IMR-90 (cell line): ENCODE measurements at regions not wholly inside any gene's neighbourhood (a gene's known extent, or its start where the extent isn't known, plus 50 kb on each side); places are given as distances from the start of the nearest gene placed in this dataset.

ENCODE experiments used
- ATAC-seq: fragments of 200-7000 bp; cut with Tn5 transposase; 2 replicates; pipeline ENCODE4 v1.9.1; 2020; ENCODE audit warnings: low read depth, mild to moderate bottlenecking, moderate library complexity
- BruUV-seq: library from RNA; stranded (reverse); fragments of 400-500 nt; replicated peaks from 2 replicates; lab custom pipeline; 2021; lab: Mats Ljungman, UMichigan
- CTCF ChIA-PET: fragments of 300-600 bp; formaldehyde crosslinking; extraction: SDS; loops from one replicate; lab custom pipeline; 2021; ENCODE audit warnings: antibody characterized with exemption; lab: Yijun Ruan, JAX
- POLR2A ChIA-PET: fragments of 300-600 bp; sonication (Branson Sonifier 250); formaldehyde crosslinking; loops from one replicate; lab custom pipeline; 2022; ENCODE audit warnings: antibody characterized with exemption; ENCODE audit not compliant: unreplicated experiment; lab: Charles Lee
- DNase-seq: peaks from one replicate; pipeline ENCODE4 v3.0.0; 2013
- H2AFZ ChIP-seq: replicated peaks from 2 replicates; pipeline ENCODE3; 2013; ENCODE audit warnings: low read length, mild to moderate bottlenecking; ENCODE audit not compliant: poor library complexity
- H2AK5ac ChIP-seq: 2 replicates; pipeline ENCODE4 v1.6.1; 2013; ENCODE audit warnings: low read depth, low read length, inconsistent platforms
- H2AK9ac ChIP-seq: replicated peaks from 2 replicates; pipeline ENCODE3; 2013; ENCODE audit warnings: mild to moderate bottlenecking, low read depth, low read length, moderate library complexity; ENCODE audit not compliant: poor library complexity
- H2BK120ac ChIP-seq: 2 replicates; pipeline ENCODE4 v1.6.1; 2013; ENCODE audit warnings: low read depth, low read length, inconsistent platforms
- H2BK15ac ChIP-seq: 3 replicates; pipeline ENCODE4 v1.6.1; 2013; ENCODE audit warnings: low read depth, low read length, inconsistent platforms
- H2BK20ac ChIP-seq: 2 replicates; pipeline ENCODE4 v1.6.1; 2013; ENCODE audit warnings: low read depth, mild to moderate bottlenecking, inconsistent platforms, low read length, moderate library complexity
- H2BK5ac ChIP-seq: 2 replicates; pipeline ENCODE4 v1.6.1; 2013; ENCODE audit warnings: mild to moderate bottlenecking, low read depth, low read length, inconsistent platforms; ENCODE audit not compliant: poor library complexity, severe bottlenecking
- H3K14ac ChIP-seq: replicated peaks from 2 replicates; pipeline ENCODE4 v1.6.1; 2013; ENCODE audit warnings: low read depth, low read length, inconsistent platforms
- H3K18ac ChIP-seq: 2 replicates; pipeline ENCODE4 v1.6.1; 2013; ENCODE audit warnings: low read depth, low read length, control low read depth
- H3K23ac ChIP-seq: 2 replicates; pipeline ENCODE4 v1.6.1; 2013; ENCODE audit warnings: low read depth, low read length, inconsistent platforms
- H3K27ac ChIP-seq: 2 replicates; pipeline ENCODE4 v1.5.1; 2013; ENCODE audit warnings: mild to moderate bottlenecking, control low read depth, low read length; ENCODE audit not compliant: insufficient read depth
- H3K27me3 ChIP-seq: 2 replicates; pipeline ENCODE4 v1.6.1; 2013; ENCODE audit warnings: low read length; ENCODE audit not compliant: control insufficient read depth, insufficient read depth
- H3K36me3 ChIP-seq: 2 replicates; pipeline ENCODE4 v1.6.1; 2013; ENCODE audit warnings: low read length, mixed read lengths; ENCODE audit not compliant: control insufficient read depth, insufficient read depth
- H3K4ac ChIP-seq: 2 replicates; pipeline ENCODE4 v1.6.1; 2013; ENCODE audit warnings: low read depth, low read length, inconsistent platforms
- H3K4me1 ChIP-seq: 2 replicates; pipeline ENCODE4 v1.6.1; 2013; ENCODE audit warnings: low read length, mixed read lengths; ENCODE audit not compliant: control insufficient read depth, insufficient read depth
- H3K4me2 ChIP-seq: 2 replicates; pipeline ENCODE4 v1.6.1; 2013; ENCODE audit warnings: low read depth, mild to moderate bottlenecking, control low read depth, low read length, moderate library complexity
- H3K4me3 ChIP-seq: 2 replicates; pipeline ENCODE4 v1.5.1; 2013; ENCODE audit warnings: low read depth, mild to moderate bottlenecking, control low read depth, low read length, moderate library complexity; ENCODE audit not compliant: insufficient read depth
- H3K56ac ChIP-seq: 2 replicates; pipeline ENCODE4 v1.6.1; 2013; ENCODE audit warnings: low read length, inconsistent platforms; ENCODE audit not compliant: insufficient read depth; ENCODE audit errors: extremely low read depth
- H3K79me1 ChIP-seq, 2 experiments: 2 replicates each; pipeline ENCODE4 v1.6.1; 2013; ENCODE audit warnings: low read length in 2 of 2, inconsistent platforms in 1 of 2, low read depth in 1 of 2
- H3K9ac ChIP-seq: 2 replicates; pipeline ENCODE4 v1.6.1; 2013; ENCODE audit warnings: low read depth, low read length, control low read depth
- H3K9me1 ChIP-seq: 2 replicates; pipeline ENCODE4 v1.6.1; 2013; ENCODE audit warnings: low read length, inconsistent platforms; ENCODE audit not compliant: insufficient read depth
- H3K9me3 ChIP-seq: 2 replicates; pipeline ENCODE4 v1.6.1; 2013; ENCODE audit warnings: low read length; ENCODE audit not compliant: control insufficient read depth, insufficient read depth
- H4K20me1 ChIP-seq: 2 replicates; pipeline ENCODE4 v1.6.1; 2013; ENCODE audit warnings: low read length, inconsistent platforms; ENCODE audit not compliant: insufficient read depth
- H4K5ac ChIP-seq: 2 replicates; pipeline ENCODE4 v1.6.1; 2013; ENCODE audit warnings: mild to moderate bottlenecking, low read depth, low read length, control low read depth
- H4K8ac ChIP-seq, 2 experiments: 2 replicates each; pipeline ENCODE4 v1.6.1; 2013; ENCODE audit warnings: low read depth in 2 of 2, low read length in 2 of 2, control low read depth in 1 of 2, inconsistent platforms in 1 of 2
- H4K91ac ChIP-seq: 2 replicates; pipeline ENCODE4 v1.6.1; 2013; ENCODE audit warnings: low read depth, low read length, inconsistent platforms; ENCODE audit not compliant: insufficient read depth
- CEBPB ChIP-seq: IDR thresholded peaks from 2 replicates; pipeline ENCODE4 v1.6.1; 2012; ENCODE audit warnings: low read depth, low read length, improper control_type of control experiment
- RFX5 ChIP-seq: IDR thresholded peaks from 2 replicates; pipeline ENCODE4 v1.8.0; 2012; ENCODE audit warnings: low read depth, mild to moderate bottlenecking, low read length, moderate library complexity
- WGBS, 2 experiments: methylation state at CpG; one replicate each; pipeline versions ENCODE4 v1.1.5 to v1.1.7; 2013; ENCODE audit warnings: missing lambda C conversion rate in 2 of 2; ENCODE audit not compliant: insufficient read length in 1 of 2; ENCODE audit errors: extremely low coverage in 2 of 2; 5-methylcytosine and 5-hydroxymethylcytosine counted together
- dilution Hi-C: fragments of 300-500 bp; cut with HindIII; formaldehyde crosslinking; loops from one replicate; pipeline ENCODE4 v1.14.3; 2018; ENCODE audit warnings: low sequenced_read_pairs; ENCODE audit not compliant: unreplicated experiment
- in situ Hi-C: fragments of 300-500 bp; cut with MboI; formaldehyde crosslinking; loops from 3 replicates; pipeline ENCODE4 v1.14.3; 2019; ENCODE audit warnings: low sequenced_read_pairs, inconsistent platforms, mixed read lengths
- intact Hi-C: fragments of 100-400 bp; cut with micrococcal nuclease; formaldehyde crosslinking; loops from 2 replicates; pipeline ENCODE4 v1.10.0; 2022

- no peak overlapping the region for H3K23ac ChIP-seq
- no peak overlapping the region for H2BK20ac ChIP-seq
- H3K56ac ChIP-seq: no peak overlapping the region
- H3K9me1 ChIP-seq: no peaks in the 10 kb centered on the region
- CTCF ChIA-PET: no interaction called here
- H2BK15ac ChIP-seq: no peak overlapping the region
- no peak overlapping the region for H2BK5ac ChIP-seq
- no TSS peak for BruUV-seq
- no peak overlapping the region for H3K4me2 ChIP-seq
- no CpG with 5 or more reads among the region's 2 CpGs for WGBS, 2 experiments
- no peaks in the 10 kb centered on the region for H3K4me1 ChIP-seq
- H3K36me3 ChIP-seq: no peaks in the 10 kb centered on the region
- no peak overlapping the region for H3K27ac ChIP-seq
- DNase-seq (no peak), ATAC-seq (no peak)
- no peaks in the 10 kb centered on the region for H4K20me1 ChIP-seq
- no peak overlapping the region for H4K8ac ChIP-seq
- no peak overlapping the region for H3K14ac ChIP-seq
- intact Hi-C loops: no loop called here
- no peak overlapping the region for H3K9ac ChIP-seq
- H4K91ac ChIP-seq: no peak overlapping the region
- H2AK5ac ChIP-seq: no peak overlapping the region
- H2AK9ac ChIP-seq: no peak overlapping the region
- H4K5ac ChIP-seq: no peak overlapping the region
- dilution Hi-C loops: no loop called here
- peaks cover 14% of the 10 kb centered on the region for H3K27me3 ChIP-seq
- in situ Hi-C loops: no loop called here
- no peaks in the 10 kb centered on the region for H3K79me1 ChIP-seq
- no peak overlapping the region for H2AFZ ChIP-seq
- H3K4me3 ChIP-seq: no peak overlapping the region
- peak; percentile 67 for TF ChIP-seq CEBPB
- TF ChIP-seq RFX5: no peak
- POLR2A ChIA-PET: no interaction called here
- H3K9me3 ChIP-seq: peaks cover 3% of the 10 kb centered on the region; the same call in 1 of the 2 replicates
- H3K18ac ChIP-seq: no peak overlapping the region
- no peak overlapping the region for H3K4ac ChIP-seq
- no peak overlapping the region for H2BK120ac ChIP-seq
Measured at GRCh38 chr17:77670173-77670572, 288.3 kb upstream of the TNRC6C start.
